GM21717 (cell line): ENCODE measurements at regions not wholly inside any gene's neighbourhood (a gene's known extent, or its start where the extent isn't known, plus 50 kb on each side); places are given as distances from the start of the nearest gene placed in this dataset.

Experiments
- ATAC-seq: cut with Tn5 transposase; IDR thresholded peaks from one replicate; pipeline ENCODE4 v1.9.1; 2021; ENCODE audit warnings: mild to moderate bottlenecking, moderate library complexity; ENCODE audit not compliant: unreplicated experiment

DNA sequence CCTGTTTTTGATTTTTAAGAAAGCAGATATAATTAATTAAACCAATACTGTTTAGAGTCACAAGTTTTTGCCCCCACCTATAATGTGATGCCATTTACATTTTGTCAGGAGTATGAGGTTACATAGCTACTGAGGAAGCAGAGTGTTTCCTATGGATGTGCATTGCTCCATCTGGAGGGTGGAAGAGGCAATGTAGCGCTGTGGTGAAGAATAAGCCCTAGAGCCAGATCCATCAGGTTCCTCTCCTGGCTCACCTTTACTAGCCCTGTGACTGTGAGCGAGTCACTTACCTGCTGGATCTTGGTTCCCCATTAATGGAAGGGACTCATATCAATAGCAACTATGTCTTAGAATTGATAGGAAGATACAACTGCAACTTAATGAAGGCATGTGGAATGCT lies 216.0 kb downstream of the GPAM start:
- no peak for ATAC-seq

DNA sequence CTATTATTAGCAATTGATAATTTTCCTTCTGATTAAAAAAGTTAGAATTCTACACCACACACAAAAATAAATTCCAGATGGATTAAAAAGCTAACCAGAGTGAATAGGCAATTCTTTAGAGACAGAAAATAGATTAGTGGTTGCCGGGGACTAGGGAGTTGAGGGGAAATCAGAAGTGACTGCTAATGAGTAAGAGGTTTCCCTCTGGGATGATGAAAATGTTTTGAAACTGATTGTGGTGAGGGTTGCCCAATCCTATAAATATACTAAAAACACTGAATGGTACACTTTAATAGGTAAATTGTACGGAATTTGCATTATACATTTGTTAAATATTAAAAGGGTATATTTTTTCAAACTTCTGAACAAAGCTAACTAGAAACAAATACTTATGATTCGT lies 214.9 kb downstream of the GPAM start:
- no peak for ATAC-seq

DNA sequence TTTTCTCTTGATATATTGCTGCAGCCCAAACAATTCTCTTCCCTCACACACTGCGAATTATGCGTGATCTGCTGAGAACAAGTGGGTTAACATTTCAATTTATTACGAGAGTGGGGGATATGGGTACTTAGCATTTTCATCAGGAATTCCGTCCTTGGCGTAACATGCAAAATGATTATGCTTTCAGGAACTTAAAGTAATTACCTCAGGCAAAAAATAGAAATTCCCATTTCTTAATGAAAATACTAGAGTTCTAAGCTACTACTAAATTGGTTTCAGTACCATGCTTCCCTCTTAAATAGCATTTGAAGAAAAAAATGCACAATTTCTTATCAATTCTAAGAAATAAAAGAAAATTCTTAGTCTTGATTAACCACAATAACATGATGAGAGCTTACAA lies 213.5 kb downstream of the GPAM start:
- ATAC-seq: no peak

DNA sequence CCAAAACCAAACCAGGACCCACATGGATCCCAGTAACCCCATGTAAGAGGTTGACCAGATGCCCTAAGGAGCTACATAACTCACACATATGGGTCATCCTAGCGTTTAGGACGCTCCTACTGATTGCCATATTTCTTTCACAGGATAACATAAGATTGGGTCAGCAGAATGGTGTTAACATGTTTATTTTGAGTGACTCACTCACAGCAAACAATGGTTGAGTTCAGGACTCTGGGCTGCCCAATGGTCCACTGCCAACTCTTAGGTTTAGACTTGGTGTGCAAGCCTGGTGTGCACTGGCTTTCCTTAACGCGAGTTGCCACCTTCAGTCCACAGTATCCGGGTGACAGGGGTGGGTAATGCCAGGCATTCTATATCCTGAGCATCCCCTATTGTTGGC lies 211.5 kb downstream of the GPAM start:
- ATAC-seq: no peak

DNA sequence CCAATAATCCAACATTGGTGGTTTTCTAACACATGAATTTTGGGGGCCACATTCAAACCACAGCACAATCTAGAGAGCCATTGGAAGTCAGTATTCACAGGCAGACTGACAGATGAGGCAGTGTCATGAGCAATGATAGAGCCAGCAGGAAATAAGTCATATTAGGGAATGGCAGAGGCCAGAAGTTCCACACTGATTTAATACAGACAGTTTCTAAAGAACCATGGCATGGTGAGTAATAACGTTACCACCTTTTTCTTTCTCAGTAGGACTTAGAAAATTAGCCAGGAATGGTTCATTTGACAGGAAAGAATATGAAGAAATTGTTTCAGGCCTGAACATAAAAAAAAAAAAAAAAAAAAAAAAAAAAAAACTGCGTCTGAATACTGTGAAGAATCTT lies 210.3 kb downstream of the GPAM start:
- ATAC-seq: no peak

DNA sequence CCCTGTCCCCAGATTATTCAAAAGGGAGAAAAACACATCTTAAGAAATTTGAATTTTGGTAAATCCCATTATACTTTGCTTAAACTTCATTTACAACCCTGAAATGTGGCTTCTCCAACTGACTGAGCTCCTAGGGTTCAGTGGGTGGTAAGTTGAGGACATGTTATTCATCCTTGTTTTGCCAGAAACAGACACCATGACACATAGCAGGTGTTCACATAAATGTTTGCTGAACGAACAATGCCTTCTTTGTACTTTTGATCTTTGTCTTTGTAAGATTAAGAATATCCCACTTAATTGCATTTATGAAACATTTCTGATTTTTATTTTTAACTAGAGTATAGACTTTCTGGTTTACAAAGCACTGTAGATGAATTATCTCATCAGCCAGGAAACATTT lies 209.7 kb downstream of the GPAM start:
- no peak for ATAC-seq

DNA sequence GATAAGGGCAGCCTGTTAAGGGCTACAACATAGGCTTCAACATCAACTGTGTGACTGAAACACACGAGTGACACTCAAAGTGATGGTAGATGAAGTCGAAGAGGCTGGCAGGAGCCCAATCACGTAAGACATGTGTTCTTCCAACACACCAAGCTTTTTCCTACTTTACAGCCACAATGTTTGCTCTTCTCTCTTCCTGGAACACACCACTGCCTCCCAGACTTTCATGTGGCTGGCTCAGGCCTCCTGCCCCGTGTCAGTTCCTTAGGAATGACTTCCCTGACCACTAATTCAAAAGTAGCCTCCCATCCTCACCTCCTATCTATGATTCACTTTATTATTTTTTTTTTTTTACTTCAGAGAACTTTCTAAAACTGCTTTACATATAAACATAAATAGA lies 209.2 kb downstream of the GPAM start:
- no peak for ATAC-seq

DNA sequence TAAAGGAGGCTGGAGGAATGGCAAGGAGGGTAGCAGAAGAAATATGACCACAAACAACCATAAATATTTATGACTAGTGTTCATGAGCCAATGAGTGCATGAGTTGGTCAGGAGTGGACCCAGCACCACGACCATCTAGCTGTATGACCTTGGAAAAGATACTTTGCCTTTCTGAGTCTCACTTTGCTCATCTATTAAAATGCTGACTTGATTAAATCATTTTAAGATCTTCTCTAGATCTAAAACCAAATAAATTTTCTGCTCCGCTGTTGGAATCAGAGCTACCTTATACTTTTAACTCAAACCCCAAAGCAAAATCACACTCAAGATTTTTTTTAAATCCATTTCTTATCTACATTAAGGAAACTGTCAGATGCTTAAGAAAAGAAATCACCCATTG lies 207.0 kb downstream of the GPAM start:
- no peak for ATAC-seq

DNA sequence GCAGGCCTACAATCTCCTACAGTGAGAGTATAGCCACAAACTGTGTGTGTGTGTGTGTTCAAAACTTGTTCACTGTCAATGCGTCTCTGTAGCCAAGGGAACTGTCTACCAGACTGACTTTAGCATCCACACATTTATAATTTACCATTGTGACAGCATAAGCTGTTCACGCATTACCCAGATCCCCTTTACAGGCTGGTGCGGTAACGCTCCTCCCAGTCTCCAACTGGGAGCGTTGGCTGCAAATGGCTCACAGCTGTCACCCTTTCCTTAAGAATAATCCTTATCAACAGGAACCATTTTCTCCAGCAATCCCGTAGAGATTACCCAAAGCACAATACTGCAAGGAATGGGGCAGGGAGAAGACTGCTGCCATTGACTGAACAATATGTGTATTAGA lies 199.5 kb downstream of the GPAM start:
- no peak for ATAC-seq

DNA sequence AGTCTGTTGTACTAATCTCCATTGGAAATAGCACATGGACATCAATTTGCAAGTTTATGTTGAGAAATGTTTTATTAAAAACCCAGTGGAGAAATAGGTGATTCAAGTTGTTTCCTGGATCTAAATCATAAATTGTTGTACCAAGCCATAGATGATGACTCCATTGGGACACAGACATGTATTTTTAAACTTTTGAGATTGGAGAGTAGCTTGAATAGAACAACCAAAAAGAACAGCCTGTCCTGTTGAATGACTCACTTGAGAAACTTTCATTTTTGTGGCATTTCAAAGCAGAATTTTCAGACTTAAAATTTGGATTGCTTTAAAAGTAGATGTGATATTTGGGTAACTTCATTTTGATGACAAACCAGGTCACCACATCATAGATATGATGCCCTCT lies 197.5 kb downstream of the GPAM start:
- ATAC-seq: no peak

DNA sequence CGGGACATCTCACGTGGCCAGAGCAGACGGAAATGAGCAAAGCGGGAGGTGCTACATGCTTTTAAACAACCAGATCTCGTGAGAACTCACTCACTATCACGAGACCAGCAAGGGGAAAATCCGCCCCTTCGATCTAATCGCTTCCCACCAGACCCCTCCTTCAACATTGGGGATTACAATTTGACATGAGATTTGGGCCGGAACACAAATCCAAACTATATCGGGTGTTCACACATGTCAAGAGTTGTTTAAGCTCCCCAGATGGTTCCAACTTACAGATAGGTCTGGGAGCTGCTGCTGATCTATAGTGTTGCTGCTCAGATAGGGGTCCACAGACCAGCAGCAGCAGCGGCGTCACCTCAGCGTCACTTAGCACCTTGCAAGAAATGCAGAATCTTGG lies 194.9 kb downstream of the GPAM start:
- ATAC-seq: no peak

DNA sequence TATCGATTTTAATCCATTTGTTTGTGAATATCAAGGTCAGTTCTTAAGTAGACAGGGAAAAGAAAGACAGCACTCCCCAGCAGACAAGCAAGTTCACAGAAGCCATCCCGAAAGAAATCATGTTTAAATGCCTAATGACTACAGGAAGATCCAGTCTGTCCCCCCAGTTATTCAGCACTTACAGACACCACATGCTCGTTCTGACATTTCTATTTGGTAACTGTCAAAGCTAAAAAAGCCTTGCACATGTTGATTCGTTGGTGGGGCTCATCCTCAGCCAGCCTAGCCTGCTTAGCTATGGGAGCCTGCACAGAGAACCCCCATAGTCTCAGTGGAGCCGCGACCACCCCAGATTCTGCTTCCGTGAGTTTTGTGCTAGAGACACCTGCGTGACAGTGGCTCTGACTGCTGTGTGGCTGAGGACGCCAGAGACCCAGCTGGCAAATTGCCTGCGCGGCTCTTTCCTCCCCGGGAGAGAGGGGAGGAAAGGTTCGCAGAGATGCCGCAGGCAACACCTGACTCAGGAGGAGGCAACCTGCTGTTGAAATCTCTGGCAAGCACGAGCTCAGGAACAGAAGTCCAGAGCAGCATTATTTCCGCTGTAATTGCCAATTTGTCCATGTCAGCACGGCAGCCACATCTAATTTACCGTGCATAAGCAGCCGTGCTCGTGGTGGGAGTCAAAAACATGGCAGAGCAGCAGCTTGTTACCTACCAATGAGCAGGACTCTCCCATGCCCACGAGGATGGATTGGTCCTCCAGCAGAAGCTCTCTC lies 194.2 kb downstream of the GPAM start:
- no peak for ATAC-seq

DNA sequence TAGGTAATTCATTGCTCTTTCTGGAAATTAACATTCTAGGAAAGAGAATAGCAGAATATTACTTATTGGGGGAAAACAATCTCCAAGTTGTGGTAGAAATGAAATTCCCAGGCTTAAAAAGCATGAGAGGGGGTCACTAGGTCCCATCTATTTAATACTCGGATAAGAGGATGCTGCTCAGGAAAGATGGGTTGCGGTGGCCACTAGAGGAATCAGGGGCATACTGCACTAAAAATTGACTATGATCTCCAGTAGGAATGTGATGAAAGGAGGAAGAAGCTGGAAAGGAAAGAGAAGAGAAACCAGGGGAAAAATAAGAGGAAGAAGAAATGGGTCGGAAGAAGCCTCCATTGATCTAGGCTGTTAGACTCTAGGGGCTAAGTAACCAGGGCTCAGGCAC lies 192.8 kb downstream of the GPAM start:
- ATAC-seq: no peak

DNA sequence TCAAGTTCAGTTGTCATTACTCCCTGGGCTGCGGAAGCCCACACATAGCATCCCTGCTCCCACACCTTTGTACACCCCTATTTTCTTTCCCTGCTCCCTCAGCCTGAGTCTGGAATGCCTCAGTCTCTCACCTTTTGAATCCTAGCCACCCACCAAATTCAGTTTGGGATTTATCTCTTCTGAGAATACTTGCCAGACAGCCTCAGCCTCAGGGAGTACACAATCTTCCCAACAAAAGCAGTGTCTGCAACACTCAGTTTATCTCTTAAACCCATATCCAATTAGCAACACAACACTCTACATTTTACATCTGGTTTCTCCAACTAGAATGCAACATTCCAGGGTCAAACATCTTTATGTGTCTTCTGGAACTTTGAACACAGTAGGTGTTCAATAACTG lies 190.2 kb downstream of the GPAM start:
- no peak for ATAC-seq

DNA sequence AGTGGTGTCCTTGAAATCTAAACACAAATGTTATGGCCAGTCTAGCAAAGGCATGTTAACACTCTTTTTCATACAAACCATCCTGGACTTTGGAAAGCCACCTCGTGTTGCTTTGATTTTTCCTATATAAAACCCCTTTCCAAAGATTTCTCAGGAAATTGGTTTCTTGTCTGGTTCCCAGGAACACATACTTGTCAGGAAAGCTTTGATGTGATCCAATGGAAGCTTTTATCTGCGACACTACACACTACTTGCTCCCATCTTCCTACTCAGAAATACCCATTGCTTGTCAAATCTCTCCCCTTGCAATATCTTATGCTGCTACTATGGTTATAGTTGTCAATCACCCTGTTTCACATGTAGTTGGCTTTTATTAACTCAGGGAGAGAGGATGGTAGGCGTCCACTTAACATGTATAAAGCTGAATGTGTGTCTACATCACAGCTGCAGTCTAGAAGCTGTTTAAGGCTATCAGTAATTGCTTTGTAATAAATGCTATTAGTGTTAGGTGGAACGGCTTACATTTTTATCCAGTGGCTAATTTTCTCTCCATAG lies 189.6 kb downstream of the GPAM start:
- ATAC-seq: no peak

DNA sequence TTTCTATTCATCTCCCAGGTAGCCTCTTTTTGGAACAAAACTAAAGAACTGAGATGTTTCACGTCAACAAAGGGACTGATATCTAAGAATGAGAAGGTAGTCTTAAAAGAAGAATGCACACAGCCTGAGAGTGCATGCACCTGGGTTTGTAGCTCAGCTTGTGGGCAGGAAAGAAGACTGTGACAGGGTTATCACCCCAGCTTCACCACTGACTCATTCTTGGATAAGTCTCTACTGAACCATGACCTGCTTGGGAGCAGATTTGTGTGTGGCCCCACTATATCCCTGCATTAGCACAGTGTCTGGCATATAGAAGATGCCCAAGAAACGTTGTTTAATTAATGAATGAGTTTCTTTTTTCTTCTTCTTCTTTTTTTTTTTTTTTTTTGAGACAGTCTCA lies 187.5 kb downstream of the GPAM start:
- ATAC-seq: peak; percentile 99

DNA sequence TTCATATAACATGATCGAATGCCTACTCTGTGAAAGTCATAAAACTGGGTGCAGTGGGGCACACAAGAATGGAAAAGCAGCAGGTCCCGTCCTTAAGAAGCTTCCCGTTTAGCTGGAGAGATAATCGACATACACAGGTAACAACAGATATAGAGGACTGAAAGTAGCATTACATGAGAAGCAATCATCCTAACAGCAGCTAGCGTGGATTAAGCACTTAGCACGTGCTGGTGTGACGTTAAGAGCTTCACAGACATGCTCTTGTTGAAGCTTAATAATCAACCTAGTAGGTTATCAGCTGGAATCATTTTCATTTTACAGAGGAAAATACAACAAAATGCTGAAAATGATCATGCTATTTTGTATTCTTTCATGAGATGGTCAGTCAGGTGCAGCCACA lies 184.8 kb downstream of the GPAM start:
- no peak for ATAC-seq

DNA sequence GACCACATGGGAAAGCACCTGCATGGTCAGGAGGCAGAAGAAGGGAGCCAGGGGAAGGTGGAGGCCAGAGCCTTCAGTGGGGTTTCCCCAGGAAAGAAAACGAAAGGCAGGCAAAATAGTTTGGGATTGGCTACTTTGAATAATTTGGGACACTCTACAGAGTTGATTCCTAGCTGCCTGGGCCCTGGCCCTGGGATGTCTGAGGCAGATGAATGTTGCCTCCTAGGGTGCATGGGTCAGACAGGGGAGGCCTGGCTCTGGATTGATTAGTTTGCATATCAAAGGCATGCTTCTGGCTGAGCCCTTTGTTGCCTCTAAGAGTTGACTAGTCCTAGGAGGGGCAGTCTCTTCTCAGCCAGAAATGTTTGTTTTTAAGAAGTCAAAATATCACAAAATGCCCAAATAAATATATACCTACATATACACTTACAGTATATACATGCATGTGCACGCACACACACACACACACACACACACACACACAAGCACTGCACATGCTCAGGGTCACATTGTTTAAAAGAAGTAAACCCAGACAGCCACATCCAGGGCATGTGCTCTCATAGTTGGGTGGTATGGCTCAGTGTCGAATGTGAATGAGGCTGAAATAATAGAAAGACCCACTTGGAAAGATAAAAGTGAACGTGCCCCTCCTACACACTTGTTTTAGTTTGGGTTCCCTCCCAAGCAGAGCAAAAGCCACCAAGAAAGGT lies 184.2 kb downstream of the GPAM start:
- no peak for ATAC-seq

DNA sequence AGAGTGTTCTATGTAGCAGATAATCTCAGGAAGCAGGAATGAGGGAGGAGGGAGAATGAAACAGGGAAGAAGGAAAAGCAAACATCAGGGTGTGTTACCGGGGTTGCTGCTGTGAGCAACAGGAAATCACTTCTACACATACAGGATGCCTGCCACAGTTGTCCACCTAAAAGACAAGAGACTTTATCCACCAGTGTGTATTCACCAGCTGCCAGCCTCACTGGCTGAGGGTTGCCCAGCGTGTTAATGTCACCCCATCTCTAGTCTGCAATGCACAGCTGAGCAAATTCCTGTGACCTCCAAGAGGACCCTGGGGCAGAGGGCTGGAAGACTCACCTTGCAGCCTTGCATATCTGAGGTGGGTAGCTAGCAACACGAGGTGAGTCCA lies 183.7 kb downstream of the GPAM start:
- ATAC-seq: no peak

DNA sequence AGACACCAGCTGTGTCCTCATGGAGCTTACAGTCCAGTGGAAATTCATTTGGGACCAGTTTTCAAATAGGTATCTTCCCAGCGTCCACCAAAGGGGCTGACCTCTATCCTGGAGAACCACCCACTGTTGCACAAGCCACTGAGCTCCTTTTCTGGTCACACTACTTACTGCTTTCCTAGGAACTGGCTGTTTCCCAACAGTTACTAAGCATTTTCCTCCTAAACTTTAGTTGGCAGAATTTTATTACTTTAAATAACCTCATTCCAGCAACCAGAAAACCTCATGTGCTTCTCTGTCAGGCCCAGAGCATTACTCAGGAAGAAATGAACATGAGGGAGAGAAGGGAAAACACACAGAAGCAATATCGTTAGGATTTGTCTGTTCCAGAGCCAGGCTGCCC lies 183.1 kb downstream of the GPAM start:
- ATAC-seq: no peak

DNA sequence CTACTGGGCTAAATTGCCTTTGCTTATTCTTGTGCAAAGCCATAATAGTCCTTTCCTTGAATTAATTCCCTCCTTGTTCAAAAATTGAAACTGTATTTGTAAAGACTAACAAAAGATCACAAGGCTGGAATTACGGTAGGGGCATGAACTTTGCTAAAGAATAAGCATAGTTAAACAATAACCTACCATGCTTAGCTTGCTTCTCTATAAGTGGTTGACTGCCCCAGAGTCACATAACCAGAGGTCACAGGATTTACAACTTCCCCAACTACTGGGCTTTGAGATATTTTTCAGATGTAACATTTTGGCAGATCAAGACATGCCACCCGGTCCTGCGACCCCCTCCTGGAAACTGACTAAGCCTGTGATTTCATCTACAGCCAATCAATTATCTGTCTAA lies 181.4 kb downstream of the GPAM start:
- no peak for ATAC-seq

DNA sequence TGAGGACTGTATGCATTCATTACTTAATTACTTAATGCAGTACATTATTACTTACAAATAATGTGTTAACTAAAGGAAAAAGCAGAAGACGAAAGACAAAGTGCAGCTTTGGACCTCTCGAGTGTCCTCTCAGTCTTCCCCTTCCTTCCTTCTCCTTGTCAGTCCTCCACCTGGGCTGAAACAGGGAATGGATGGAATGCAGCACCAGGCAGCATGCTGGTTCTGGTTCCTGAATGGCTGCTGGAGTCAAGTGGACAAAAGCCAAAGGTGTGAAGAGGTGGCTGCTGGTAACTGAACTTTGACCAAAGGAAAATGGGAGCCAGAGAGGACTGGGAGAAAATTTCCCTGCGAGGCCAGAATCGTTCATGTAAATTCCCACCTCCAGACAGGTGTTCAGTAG lies 179.5 kb downstream of the GPAM start:
- ATAC-seq: no peak

DNA sequence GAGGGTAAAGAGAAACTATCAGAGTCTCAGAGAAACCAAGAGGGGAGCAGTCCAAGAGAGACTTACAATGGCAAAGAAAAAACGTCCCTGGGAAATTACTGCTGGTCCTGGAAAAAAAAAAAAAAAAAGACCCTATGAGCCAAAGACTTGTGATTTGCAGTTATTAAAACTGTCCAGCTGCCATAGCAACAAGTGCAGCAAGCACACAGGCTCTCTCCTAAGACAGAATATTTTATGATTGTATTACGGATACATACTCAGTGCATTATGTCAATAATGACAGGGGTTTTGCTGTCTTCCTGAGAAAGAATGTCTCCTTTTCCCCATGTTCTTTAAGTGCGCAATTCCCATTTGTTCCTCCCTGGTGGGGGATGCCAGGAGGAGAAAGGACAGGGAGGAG lies 178.5 kb downstream of the GPAM start:
- ATAC-seq: no peak
